Testis (tissue), 2 donors: ENCODE measurements at regions not wholly inside any gene's neighbourhood (a gene's known extent, or its start where the extent isn't known, plus 50 kb on each side); places are given as distances from the start of the nearest gene placed in this dataset.

Experiments
- POLR2A ChIP-seq: fragments of 450-650 bp; IDR thresholded peaks from one replicate; pipeline ENCODE4 v1.6.1; 2017; ENCODE audit warnings: antibody characterized with exemption, mild to moderate bottlenecking, moderate library complexity
- TF ChIP-seq, protein P1 (sequence below), 3 experiments: fragments of 450-650 bp in 2 of 3; fragments of 200-600 bp in 1 of 3; sonication (generic) in 1 of 3; IDR thresholded peaks; one replicate each; pipeline ENCODE4 v1.5.1; 2016 to 2019; ENCODE audit warnings: antibody characterized with exemption in 3 of 3, mild to moderate bottlenecking in 2 of 3, moderate library complexity in 1 of 3

DNA sequence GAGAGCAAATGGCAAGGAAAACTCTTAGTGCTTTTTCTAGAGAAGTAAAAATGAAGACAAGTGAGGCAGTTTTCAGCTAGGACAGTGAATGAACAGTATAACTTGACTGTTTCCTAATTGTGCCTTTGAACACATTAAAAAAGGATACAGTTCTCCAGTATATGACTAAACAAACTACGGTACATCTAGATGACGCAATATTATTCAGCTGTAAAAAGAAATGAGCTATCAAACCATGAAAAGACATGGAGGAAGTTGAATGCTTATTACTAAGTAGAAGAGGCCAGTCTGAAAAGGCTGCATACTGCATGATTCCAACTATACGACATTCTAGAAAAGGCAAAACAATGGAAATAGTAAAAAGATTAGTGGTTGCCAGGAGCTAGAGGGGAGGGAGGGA, 206.3 kb downstream of the SIPA1L2 start:
- TF ChIP-seq, protein P1, sequence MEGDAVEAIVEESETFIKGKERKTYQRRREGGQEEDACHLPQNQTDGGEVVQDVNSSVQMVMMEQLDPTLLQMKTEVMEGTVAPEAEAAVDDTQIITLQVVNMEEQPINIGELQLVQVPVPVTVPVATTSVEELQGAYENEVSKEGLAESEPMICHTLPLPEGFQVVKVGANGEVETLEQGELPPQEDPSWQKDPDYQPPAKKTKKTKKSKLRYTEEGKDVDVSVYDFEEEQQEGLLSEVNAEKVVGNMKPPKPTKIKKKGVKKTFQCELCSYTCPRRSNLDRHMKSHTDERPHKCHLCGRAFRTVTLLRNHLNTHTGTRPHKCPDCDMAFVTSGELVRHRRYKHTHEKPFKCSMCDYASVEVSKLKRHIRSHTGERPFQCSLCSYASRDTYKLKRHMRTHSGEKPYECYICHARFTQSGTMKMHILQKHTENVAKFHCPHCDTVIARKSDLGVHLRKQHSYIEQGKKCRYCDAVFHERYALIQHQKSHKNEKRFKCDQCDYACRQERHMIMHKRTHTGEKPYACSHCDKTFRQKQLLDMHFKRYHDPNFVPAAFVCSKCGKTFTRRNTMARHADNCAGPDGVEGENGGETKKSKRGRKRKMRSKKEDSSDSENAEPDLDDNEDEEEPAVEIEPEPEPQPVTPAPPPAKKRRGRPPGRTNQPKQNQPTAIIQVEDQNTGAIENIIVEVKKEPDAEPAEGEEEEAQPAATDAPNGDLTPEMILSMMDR (IDR thresholded peaks at IDR 0.05) = no peak
- TF ChIP-seq POLR2A = no peak
